Neural crest cell (in vitro differentiated cells): ENCODE measurements at regions not wholly inside any gene's neighbourhood (a gene's known extent, or its start where the extent isn't known, plus 50 kb on each side); places are given as distances from the start of the nearest gene placed in this dataset.

Experiments
- DNase-seq: peaks from one replicate; pipeline ENCODE4 v3.0.0; 2021; ENCODE audit warnings: low read depth, mixed read lengths, low spot score
- H3K27ac Mint-ChIP-seq: one replicate; pipeline ENCODE4 v1.8.0; 2021; ENCODE audit warnings: mild to moderate bottlenecking, mixed read lengths; ENCODE audit not compliant: unreplicated experiment
- H3K27me3 Mint-ChIP-seq: 2 replicates; pipeline ENCODE4 v1.8.0; 2021; ENCODE audit warnings: low read depth, mild to moderate bottlenecking, mixed read lengths
- H3K36me3 Mint-ChIP-seq: 2 replicates; pipeline ENCODE4 v1.8.0; 2021; ENCODE audit warnings: low read depth, mild to moderate bottlenecking, mixed read lengths
- H3K4me1 Mint-ChIP-seq: 2 replicates; pipeline ENCODE4 v1.8.0; 2021; ENCODE audit warnings: mixed read lengths
- H3K4me3 Mint-ChIP-seq: one replicate; pipeline ENCODE4 v1.8.0; 2021; ENCODE audit warnings: mild to moderate bottlenecking, mixed read lengths
- H3K9me3 Mint-ChIP-seq: 2 replicates; pipeline ENCODE4 v1.8.0; 2021; ENCODE audit warnings: mixed read lengths
- TF ChIP-seq, protein P1 (sequence below): fragments of 200-600 bp; sonication (generic); conservative IDR thresholded peaks from 2 replicates; pipeline ENCODE4 v1.5.0; 2021; ENCODE audit warnings: antibody characterized with exemption, mild to moderate bottlenecking

DNA sequence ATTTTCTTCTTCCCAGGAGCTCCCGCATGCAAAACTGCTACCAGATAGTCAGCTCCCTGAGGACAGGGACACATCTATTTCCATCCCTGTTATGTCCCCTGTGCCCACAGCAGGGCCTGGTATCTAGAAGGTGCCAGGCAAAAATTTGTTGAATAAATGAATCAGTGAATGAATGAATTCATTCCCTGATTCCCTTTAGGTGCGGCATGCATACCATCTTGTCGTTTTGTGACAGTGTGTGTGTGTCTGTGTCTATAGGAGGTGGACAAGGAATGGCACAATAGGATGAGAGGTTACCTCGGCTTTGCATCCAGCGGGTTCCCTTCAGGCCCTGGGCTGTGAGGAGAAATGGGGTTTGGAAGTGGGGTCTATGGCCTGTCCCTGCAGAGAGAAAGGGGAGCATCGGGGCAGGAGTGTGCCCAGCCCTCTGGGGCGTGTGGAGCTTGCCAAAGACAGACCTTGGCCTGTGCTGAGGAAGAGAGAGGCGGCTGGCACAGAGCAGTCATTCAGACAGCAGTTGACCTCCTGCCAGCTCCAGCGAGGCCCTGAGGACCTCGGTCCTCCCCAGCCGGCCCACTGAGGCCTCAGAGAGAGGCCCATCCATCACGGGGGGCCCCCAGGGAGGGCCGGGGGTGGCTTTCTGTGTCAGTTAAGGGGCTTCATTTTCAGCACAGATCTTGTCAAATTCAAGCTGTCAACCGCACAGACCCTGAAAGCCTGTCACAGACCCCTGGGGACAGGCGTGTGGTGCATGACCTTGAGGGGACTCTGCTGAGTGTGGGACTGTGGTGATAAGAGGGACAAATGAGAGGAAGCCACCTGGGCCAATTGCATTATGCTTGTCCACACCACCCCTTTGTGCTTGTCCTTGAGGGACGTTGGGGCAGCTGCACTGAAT is 125.9 kb upstream of the CXCR4 start:
- DNase-seq = no peak
- no peaks in the 10 kb centered on the region for H3K36me3 Mint-ChIP-seq
- peaks cover 45% of the 10 kb centered on the region for H3K4me1 Mint-ChIP-seq
- no peak overlapping the region for H3K4me3 Mint-ChIP-seq
- TF ChIP-seq, protein P1, sequence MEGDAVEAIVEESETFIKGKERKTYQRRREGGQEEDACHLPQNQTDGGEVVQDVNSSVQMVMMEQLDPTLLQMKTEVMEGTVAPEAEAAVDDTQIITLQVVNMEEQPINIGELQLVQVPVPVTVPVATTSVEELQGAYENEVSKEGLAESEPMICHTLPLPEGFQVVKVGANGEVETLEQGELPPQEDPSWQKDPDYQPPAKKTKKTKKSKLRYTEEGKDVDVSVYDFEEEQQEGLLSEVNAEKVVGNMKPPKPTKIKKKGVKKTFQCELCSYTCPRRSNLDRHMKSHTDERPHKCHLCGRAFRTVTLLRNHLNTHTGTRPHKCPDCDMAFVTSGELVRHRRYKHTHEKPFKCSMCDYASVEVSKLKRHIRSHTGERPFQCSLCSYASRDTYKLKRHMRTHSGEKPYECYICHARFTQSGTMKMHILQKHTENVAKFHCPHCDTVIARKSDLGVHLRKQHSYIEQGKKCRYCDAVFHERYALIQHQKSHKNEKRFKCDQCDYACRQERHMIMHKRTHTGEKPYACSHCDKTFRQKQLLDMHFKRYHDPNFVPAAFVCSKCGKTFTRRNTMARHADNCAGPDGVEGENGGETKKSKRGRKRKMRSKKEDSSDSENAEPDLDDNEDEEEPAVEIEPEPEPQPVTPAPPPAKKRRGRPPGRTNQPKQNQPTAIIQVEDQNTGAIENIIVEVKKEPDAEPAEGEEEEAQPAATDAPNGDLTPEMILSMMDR = no peak
- no peak overlapping the region for H3K27ac Mint-ChIP-seq
- peaks cover 2% of the 10 kb centered on the region for H3K9me3 Mint-ChIP-seq
- H3K27me3 Mint-ChIP-seq = no peaks in the 10 kb centered on the region

DNA sequence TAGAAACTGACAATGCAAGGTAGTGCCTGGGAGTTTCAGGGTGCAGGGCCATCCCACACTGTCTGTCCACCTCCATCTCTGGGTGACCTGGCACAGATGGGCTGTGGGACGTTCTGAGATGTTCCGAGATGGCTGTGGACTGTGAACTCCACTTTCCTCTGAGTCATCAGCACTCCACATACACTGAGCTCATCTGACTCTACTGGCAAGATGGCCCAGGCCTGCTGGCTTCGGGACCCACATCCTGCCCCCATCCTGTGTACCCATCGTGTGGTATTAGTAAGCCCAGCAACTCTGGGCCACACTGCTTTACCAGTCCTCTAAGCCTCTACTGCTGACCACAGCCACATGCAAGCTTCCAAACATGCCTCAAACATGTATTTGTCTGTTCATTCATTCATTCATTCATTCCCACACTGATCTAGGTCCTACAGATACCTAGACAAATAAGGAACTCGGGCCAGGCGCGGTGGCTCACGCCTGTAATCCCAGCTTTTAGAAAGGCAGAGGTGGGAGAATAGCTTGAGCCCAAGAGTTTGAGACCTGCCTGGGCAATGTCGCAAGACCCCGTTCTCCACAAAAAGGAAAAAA is 124.8 kb upstream of the CXCR4 start:
- peaks cover 2% of the 10 kb centered on the region for H3K9me3 Mint-ChIP-seq
- TF ChIP-seq, protein P1 = no peak
- no peaks in the 10 kb centered on the region for H3K27me3 Mint-ChIP-seq
- H3K4me3 Mint-ChIP-seq = no peak overlapping the region
- no peak for DNase-seq
- H3K4me1 Mint-ChIP-seq = peaks cover 46% of the 10 kb centered on the region
- no peaks in the 10 kb centered on the region for H3K36me3 Mint-ChIP-seq
- H3K27ac Mint-ChIP-seq = no peak overlapping the region

DNA sequence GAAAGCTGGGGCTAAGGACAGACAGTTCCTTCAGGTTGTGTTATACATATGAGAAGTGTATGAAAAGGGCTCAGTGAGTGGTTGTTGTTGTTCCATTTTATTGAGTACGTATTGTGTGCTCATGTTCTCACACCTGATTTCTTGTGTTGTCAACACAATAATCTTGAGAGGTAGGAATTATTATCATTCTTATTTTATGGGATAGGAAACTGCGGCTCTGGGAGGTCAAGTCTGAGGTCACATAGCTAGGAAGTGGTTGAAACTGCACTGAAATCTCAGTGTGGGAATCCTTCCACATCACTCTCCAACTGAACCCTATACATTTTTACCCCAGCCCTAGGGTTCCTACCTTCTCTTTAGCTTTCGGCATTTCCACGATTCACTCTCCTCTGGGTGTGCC is 124.2 kb upstream of the CXCR4 start:
- Mint-ChIP-seq H3K36me3 (no peaks in the 10 kb centered on the region), H3K27me3 (no peaks in the 10 kb centered on the region), H3K4me3 (no peak overlapping the region), H3K4me1 (peaks cover 39% of the 10 kb centered on the region), H3K9me3 (peaks cover 2% of the 10 kb centered on the region), H3K27ac (no peak overlapping the region)
- TF ChIP-seq, protein P1 = no peak
- DNase-seq = no peak

DNA sequence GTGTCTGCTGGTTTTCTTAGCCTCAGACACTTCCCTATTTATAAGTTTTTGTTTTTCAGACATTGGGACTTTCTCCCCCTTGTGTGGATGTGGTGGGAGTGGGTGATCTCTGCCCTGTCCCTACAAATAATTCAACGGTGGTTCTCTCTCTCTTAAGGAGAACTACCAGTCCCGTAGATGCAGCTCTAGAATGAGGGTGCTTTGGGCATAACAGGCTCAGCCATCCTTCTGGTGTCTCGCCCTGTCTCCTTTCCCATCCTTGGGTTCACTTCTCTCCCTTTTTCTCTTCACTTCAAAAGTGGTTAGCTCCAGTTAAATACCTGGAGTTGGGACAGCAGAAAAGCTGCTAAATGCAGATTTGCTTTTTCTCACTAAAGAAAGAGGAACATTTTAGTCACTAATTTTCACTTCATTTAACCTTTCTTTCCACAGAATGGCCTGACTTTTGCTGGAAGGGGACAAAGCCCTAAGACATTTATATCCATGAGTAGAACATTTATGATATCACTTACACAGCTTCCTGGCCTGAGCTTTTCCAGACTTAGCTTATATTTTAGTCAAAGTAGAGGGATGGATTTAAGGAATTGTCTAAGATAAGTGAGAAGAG is 121.2 kb upstream of the CXCR4 start:
- no peak overlapping the region for H3K4me3 Mint-ChIP-seq
- TF ChIP-seq, protein P1 = no peak
- H3K27ac Mint-ChIP-seq = no peak overlapping the region
- peaks cover 25% of the 10 kb centered on the region for H3K4me1 Mint-ChIP-seq
- DNase-seq = no peak
- no peaks in the 10 kb centered on the region for H3K36me3 Mint-ChIP-seq
- H3K27me3 Mint-ChIP-seq = no peaks in the 10 kb centered on the region
- peaks cover 2% of the 10 kb centered on the region for H3K9me3 Mint-ChIP-seq

DNA sequence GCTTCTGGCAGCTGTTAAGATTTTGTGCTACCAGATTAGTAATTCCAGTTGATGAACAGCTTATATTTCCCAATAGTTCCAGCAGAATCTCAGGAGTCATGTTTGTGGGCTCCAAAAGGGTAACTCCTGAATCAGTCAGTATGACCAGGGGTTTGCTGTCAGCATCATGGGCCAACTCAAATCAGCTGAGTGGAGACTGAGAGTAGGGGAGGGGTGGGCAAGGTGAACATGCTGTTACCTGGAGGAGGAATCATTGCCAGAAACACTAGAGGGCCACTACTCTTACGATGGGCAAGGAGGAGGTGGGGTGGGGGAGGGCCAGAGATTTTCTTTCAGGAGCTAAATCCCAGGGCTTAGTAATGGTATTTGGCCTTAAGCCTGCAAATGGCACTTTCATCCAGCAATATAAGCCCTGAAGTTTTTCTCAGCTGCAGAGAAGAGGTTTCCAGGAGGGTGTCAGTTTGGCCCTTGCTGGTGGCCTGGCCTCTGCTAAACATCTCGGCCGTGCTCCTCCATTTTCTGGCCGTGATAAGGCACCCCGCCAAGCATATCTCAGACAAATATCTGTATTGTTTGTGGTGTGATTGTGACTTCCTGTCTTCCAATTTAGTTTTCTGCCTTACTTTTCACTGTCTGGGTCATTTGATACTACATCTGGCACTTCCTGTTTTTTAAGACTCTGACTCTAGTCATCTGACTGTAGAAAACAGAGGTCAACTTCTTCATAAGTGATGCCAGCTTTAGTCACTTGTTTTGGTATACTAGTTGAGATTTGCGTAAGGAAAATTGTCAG is 120.5 kb upstream of the CXCR4 start:
- TF ChIP-seq, protein P1 = no peak
- Mint-ChIP-seq H3K36me3 (no peaks in the 10 kb centered on the region), H3K9me3 (peaks cover 2% of the 10 kb centered on the region), H3K27ac (peak overlapping the region; percentile 13), H3K4me1 (peaks cover 25% of the 10 kb centered on the region), H3K4me3 (no peak overlapping the region), H3K27me3 (no peaks in the 10 kb centered on the region)
- DNase-seq = no peak
